ENCODE measurements at regions not wholly inside any gene's neighbourhood (a gene's known extent, or its start where the extent isn't known, plus 50 kb on each side); places are given as distances from the start of the nearest gene placed in this dataset.

DNA sequence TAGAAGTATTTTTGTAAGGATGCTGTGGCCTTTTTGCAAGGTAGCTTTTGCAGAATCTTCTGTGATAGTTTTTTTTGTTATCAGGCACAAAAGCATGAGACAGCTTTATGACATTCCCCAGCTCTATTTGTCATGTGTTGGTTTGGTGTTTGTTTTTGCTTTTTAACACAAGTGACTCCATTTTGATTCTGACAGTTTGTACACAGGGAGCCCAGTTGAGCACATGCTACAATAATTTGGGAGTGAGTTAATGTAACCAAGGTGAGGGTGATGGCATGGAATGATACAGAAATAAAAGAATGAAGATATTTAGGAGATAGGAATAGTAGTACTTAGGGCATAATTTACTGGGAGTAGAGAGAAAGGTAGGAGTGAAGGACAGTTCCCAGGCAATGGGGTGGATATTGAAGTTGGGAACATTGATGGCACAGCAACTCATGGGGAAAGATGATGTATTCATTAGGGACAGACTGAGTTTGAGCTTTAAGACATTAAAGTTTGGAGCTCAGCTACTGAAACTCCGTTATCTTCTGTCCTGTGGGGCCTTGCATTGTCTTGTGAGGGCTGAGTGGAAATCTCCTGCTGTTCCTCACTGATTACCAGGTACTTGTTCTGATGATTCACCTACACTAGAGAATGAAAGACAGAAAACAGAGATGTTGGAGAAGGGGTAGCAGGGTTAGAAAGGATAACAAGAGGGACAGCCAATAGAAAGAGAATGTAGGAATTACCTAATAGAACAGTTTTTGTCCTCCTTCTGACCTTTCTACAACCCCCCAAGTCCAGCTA lies 88.3 kb upstream of the CCDC112 start:
- no peak for DNase-seq (ENCODE audit: extremely low read depth in 1 of 11, low read depth in 9 of 11, low spot score in 4 of 11)

DNA sequence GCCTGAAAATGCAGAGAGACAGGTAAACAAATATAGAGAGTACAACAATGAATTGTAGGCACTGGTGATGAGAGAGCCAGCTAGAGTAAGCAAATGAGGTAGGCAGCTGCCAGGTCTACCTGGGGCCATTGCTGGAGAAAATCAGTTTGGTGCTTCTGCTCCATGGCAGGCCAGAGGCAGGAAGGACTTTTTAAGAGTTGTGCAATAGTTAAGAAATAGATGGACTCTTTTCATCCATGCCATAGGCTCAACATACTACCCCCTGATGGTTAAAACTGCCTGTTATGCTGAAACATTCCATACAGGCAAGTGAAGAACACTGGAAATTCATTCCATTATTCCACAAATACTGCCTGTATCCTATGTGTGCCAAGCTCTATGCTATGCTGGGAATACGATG lies 86.5 kb upstream of the CCDC112 start:
- no peak for DNase-seq (ENCODE audit: extremely low read depth in 1 of 11, low read depth in 9 of 11, low spot score in 4 of 11)

DNA sequence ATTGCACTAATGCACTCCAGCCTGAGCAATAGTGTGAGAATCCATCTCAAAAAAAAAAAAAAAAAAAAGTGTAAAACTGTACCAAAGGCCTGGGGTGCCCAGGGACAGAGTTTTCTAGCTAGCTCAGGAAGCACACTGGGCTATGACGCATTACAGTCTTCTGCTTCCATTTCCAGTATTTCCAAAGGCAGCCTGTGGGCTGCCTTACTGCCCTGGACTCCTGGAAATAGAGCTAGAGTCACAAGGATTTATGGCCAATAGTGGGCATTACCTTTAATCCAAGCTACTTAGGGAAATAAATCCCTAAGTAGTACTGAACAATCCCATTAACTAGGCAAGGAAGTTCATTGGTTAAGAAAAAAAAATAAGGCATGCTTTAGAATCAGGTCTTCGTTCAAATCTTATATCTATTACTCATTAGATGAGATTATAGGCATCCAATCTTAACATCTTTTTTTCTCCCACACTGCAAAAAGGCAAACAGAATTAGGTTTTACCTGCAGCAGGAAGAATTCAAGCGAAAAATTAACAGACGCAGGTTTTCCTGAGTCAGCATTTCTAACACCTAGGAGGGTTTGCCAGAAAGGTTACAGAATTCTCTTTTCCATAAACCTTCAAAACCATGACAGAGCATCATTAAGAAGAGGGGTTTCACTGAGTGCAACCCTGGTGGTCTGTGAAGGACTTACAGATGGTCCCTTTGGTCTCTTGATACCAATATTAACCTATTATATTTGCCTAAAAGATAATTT lies 85.6 kb upstream of the CCDC112 start:
- no peak for DNase-seq (ENCODE audit: extremely low read depth in 1 of 11, low read depth in 9 of 11, low spot score in 4 of 11)

DNA sequence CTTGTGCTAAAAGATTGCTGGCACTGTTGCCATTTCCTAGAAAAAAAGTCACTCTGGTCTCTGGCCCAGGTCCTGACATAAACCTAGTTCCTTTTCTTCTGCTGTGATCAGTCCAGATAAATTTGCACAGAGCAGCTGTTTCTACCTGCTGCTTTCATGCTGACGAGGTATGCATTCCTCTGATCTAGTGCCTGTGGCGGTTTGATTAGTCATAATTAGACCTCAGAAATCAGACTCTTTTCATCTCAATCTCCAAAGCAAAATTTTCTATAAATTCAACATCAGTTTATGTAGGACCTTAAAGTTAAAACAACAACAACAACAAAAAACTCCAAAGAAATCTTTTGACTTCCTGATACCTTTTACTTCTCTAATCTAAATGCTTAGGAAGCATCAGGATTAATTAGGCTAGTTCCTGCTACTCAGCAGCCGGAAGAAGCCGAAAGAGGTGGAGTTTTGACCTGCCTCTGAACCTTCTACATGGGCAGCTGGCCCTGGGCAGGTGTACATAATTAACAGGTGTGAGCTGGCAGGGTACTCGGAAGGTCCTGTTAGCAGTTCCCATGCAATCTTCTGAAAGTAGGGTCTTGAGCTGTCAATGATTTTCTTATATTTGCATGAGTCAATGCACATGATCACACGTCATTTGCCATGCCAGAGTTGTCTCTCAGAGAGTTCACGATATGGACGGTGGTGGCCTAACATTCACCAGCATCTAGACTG lies 83.3 kb upstream of the CCDC112 start:
- DNase-seq (ENCODE audit: extremely low read depth in 1 of 11, low read depth in 9 of 11, low spot score in 4 of 11), result no peak

DNA sequence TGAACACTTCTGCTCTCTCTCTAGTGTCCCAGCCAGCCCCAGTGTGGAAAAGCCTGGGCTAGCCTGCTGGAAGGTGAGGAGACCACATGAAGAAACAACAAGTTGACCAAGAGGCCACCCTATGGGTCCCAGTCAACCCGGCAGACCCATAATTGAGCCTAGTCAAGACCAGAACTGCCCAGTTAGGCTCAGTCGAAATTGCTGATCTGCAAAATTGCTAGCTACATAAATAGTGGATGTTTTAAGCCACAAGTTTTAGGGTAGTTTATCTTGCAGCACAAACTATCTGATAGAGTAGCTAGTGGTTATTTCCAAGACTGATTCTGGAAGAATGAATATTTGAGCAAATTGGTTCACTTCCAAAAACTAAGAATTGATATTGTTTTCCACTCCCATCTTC lies 82.3 kb upstream of the CCDC112 start:
- DNase-seq (ENCODE audit: extremely low read depth in 1 of 11, low read depth in 9 of 11, low spot score in 4 of 11), result no peak

DNA sequence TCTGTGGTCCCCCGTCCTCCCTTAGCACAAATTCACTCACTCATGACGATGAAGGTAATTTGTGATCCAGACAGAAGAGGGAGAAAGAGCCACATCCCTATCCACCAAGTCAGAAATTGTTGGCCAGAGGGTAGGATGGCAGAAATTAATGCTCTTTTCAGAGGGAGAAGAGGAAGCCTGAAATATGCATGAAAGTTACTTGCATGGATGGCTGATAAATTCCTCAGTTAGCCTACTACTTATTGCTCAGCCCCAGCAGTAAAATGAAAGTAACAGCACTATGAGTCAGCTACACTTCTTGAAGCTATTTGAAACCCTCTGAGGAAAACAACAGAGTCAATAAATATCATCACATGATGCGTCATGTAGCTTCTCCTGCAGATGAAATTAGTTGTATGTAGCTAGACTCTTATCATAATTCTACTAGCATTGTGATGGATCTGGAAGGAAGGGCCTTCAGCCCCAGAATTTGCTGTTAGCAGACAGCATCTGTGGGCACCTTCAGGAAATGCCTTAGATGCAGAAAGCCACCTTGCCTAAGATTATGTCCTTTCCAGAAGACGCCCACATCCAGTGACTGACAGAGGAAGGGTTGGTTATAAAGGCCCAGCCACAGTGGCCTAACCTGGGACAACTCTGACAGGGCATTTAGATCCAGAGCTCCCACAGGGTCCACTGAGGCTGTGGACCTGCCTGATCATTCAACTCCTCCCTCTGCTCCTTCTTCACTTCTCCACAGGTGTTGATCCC lies 81.2 kb upstream of the CCDC112 start:
- no peak for DNase-seq (ENCODE audit: extremely low read depth in 1 of 11, low read depth in 9 of 11, low spot score in 4 of 11)

DNA sequence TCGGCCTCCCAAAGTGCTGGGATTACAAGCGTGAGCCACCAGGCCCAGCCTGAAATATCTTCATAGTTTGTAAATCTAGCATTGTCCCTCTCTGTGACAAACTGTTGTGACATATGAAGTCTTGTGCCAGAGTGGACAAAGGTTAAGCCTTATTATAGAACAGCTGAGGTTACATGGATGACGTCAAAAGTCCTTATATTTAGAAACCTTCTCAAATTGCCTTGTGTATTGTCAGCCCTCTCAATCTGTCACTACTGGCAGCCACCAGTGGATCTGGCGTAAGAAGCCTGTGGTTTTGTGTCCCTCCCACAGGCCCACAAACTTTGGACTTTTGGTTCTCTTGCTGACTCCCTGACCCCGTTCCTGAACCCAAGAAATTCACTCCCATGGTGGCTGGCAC lies 79.4 kb upstream of the CCDC112 start:
- no peak for DNase-seq (ENCODE audit: extremely low read depth in 1 of 11, low read depth in 9 of 11, low spot score in 4 of 11)

DNA sequence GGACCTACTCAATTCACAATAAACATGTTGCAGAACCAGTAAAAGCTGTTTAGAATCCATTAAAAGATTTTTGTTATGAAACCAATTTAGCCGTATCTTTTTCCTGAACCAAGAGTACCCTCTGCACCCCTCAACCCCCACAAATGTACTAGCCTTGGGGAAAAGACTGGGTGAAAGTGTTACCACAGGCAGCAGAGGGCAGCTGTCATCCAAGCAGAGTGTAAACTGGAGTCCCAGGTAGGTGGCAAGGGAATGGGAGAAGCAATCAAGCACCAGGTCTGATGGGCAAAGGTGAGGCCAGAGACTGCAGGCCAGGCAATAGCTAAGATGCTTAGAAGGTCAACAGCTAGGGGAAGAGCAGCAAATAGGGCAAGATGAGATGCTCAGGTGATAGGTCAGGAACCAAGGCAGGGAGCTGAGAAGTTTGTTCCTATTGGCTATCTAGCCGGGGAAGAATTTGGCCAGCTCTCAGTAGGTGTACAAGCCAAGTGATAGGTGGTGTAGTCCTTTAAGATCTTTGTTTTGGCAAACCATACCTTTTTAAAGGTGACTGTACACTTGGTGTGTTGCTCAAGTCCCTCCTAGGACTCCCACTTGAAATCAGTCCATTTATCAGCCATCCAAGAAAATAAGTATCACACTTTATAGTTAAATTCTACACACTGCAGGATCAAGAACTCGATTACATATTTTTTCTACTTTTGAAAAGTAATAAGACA lies 77.8 kb upstream of the CCDC112 start:
- no peak for DNase-seq (ENCODE audit: extremely low read depth in 1 of 11, low read depth in 9 of 11, low spot score in 4 of 11)

DNA sequence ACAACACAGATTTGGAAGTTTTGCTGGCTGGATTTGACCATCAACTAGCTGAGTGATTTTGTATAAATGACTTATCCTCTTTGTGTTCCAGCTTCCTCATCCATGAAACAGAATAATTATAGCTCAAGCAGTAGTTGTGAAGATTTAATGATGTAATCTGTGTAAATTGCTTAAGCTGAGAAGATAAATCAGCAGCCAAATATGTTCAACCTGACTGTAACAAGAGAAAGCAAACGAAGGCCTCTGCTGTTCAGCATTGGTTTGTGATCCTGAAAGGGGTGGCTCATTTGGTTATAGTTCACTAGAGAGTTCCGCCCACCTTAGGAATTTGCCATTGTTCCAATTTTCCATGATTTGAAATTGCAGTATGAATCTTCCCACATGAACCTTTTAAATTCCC lies 75.7 kb upstream of the CCDC112 start:
- no peak for DNase-seq (ENCODE audit: extremely low read depth in 1 of 11, low read depth in 9 of 11, low spot score in 4 of 11)

DNA sequence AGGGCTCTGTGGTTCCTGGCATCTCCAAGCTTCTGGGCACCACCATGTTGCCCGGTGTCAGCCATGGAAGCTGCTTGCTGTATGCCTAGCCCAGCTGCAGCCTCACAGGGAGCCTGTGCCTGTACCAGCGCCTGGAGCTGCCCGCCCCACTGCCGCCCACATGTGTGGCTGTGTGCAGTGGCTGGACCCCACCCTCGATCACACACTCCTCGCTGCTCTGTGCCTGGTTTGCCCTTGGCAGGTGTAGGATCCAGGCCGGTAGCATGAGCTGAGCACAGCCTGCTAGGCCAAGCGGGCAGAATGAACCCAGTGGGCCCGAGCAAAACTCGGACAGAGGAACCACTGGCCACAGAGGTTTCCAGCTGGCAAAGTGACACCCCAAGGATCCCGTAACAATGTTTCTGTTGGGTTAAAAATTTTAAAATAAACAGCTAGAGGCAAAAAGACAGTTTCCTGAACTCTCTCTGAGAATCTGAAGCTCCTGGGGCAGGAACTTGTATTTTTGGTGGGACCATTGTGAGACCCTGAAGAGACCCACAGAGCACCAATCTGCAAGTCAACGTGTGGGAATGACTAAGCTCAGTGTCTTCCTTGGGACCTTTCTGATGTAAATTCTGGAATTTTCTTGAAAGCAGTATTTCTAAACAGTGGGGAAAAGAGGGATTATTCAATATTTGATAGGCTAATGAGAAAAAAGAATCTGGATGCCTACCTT lies 73.1 kb upstream of the CCDC112 start:
- no peak for DNase-seq (ENCODE audit: extremely low read depth in 1 of 11, low read depth in 9 of 11, low spot score in 4 of 11)

DNA sequence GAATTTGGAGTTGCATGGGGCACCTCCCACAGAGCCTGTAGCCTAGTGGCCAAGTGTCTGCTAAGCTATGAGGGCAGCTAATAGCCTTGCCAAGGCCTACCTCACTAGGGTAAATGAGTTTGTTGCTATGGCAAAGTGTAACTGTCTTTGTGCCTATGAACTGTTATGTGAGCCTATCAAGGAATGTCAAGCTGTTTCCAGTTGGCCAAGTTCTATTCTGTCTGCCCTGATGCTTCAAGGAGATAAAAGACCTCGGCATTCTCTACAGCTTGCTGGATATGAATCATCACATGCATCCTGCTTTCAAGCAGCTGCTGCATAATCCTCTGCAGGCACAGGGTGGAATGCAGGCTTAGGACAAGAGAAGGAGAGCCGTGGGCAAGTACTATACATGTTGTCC lies 69.8 kb upstream of the CCDC112 start:
- DNase-seq (ENCODE audit: extremely low read depth in 1 of 11, low read depth in 9 of 11, low spot score in 4 of 11), result no peak

DNA sequence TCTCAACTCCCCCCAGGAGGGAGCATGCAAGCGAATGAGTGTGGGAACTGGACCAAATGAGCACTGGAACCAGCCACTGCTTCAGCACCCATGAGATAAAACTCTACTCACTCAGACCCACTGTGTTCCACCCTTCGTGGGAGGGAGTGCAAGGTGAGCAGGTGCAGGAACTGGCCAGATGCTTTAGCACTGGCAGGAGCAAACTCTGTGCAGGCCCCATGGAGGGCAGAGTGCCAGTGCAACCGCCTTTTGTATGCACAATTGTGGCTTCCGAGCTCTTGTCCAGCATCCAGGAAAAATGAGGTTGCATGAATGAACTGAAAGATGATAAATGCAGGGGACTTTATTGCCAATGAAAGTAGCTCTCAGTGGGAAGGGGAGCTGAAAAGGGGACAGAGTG lies 67.4 kb upstream of the CCDC112 start:
- DNase-seq (ENCODE audit: extremely low read depth in 1 of 11, low read depth in 9 of 11, low spot score in 4 of 11), result no peak

DNA sequence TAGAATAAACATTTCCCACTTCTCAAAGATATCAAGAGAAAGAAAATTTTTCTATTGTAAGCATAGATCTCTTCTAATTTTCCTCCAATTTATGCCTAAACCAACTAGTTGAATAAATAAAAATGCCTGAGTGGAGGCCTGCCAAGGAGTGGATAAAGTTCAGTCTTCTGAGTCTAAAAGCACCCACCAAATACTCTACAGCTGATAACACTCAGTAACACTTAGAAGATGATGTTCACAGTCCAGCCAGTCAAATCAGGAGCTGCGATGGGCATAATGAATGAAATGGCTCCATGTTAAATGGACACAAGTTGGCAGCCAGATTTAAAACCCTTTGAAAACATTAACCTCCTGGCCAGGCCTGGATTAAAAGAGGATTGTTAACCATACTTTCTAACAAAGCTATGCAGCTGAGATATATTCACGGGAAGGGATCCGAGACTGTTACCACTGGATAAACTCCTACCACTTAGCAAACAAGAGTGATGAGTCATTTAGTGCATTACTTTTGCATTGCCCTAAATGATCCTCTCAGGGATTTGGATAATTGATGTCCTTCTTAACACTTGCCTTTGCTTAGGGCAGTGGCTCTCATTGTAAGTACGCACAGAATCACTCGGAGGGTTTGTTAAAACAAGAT lies 63.7 kb upstream of the CCDC112 start:
- no peak for DNase-seq (ENCODE audit: extremely low read depth in 1 of 11, low read depth in 9 of 11, low spot score in 4 of 11)

DNA sequence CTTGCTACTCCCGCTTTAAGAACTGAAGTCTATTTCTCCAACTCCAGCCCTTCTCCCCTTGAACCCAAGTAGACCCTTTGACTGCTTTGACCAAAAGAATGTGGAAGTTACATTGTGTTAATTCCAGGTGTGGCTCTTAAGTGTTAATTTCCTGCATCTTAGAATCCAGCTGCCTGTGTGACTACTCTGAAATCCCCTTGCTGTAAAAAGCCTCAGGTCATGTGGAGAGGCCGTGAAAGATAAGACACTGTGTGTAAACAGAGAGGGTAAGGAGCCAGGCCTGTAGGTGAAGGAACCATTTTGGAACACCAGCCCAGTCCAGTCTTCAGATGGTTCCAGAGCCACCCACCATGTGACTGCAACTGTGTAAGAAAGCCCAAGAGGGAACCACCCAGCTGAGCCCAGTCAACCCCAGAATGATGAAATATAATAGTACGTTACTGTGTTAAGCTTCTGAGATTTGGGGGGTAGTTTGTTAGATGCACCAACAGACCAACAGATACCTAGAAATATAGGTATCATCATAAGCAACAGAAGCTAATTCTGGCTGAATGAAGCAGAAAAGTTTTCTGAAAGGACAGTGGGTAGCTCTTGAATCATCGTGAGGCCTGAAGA lies 59.4 kb upstream of the CCDC112 start:
- DNase-seq (ENCODE audit: extremely low read depth in 1 of 11, low read depth in 9 of 11, low spot score in 4 of 11), result no peak

DNA sequence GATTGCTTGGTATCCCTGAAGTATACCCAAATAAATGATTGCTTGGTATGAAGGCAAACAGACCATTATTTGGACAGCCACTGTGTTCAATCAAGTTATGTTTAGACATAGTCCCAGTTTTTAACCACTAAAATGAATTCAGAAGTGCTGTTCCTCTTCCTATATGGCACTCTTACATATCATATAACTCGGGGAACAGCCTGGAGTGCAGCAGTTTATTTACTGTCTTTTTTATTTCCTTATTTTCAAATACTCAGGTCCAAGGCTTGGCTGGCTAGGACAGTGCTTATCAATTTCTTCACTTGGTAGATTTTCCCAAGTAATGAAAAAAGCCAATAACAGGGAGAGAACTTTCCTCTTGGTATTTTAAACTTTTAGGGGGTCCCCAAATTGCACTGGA lies 58.6 kb upstream of the CCDC112 start:
- DNase-seq (ENCODE audit: extremely low read depth in 1 of 11, low read depth in 9 of 11, low spot score in 4 of 11), result no peak

DNA sequence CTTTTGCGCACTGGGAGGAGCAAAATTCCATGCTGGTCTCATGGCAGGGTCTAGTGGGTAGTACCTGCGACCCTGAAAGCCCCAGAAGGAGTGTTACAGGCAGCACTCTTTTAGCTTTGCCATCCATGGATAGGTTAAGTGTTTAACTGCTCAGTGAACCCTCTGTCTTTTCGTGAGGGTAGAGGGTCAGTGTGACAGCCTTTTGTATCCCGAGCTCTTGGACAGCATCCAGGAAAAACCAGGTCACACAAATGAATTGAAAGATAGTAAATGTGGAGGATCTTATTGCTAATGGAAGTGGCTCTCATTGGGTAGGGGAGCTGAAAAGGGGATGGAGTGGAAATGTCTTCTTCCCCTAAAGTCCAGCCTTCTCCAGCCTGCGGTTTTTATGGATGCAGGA lies 57.8 kb upstream of the CCDC112 start:
- no peak for DNase-seq (ENCODE audit: extremely low read depth in 1 of 11, low read depth in 9 of 11, low spot score in 4 of 11)

DNA sequence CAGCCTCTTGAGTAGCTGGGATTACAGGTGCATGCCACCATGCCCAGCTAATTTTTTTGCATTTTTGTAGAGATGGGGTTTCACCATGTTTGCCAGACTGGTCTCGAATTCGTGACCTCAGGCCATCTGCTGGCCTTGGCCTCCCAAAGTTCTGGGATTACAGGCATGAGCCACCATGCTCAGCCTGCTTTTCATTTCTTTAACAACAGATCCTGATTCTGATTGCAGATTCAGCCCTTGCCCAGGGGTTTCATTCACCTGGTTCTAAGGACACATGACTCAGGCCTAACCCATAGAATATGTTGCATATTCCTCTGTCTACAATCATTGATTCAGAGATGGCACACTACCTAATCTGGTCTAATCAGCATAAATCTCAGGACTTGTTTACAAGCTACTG lies 56.1 kb upstream of the CCDC112 start:
- no peak for DNase-seq (ENCODE audit: extremely low read depth in 1 of 11, low read depth in 9 of 11, low spot score in 4 of 11)
